Left ventricle myocardium superior (tissue), 1 donor: ENCODE measurements at regions not wholly inside any gene's neighbourhood (a gene's known extent, or its start where the extent isn't known, plus 50 kb on each side); places are given as distances from the start of the nearest gene placed in this dataset.

Source experiments
- ATAC-seq: fragments of 200-7000 bp; cut with Tn5 transposase; one replicate; pipeline ENCODE4 v1.9.1; 2020; ENCODE audit warnings: mild to moderate bottlenecking, moderate library complexity
- DNase-seq: peaks from one replicate; pipeline ENCODE4 v3.0.0-alpha.2; 2020
- intact Hi-C: fragments of 100-400 bp; cut with micrococcal nuclease; formaldehyde crosslinking; loops from one replicate; pipeline ENCODE4 v1.11.0; 2022
- donor health status: DM: no; HTN: yes; CAD: no; lungs with severe emphysema.

- no peak for ATAC-seq
- intact Hi-C loops, result no loop called here
- no peak for DNase-seq
These were observed 747.9 kb downstream of the NXPH1 start for GRCh38 chr7:9181356-9181755.

- intact Hi-C loops, result no loop called here
- ATAC-seq, result no peak
- no peak for DNase-seq
These were observed 753.3 kb downstream of the NXPH1 start for GRCh38 chr7:9186730-9187129.

GRCh38 chr7:9189703-9190102 lies 756.3 kb downstream of the NXPH1 start:
- intact Hi-C loops, result no loop called here
- ATAC-seq (no peak), DNase-seq (peak; percentile 10)

GRCh38 chr7:9192969-9193368 lies 759.6 kb downstream of the NXPH1 start:
- ATAC-seq, result no peak
- intact Hi-C loops, result no loop called here
- no peak for DNase-seq

- ATAC-seq, result no peak
- intact Hi-C loops, result no loop called here
These were observed 767.2 kb downstream of the NXPH1 start for GRCh38 chr7:9200626-9201025.

GRCh38 chr7:9201928-9202327 lies 768.5 kb downstream of the NXPH1 start:
- ATAC-seq (no peak), DNase-seq (no peak)
- intact Hi-C loops, result no loop called here

More at GRCh38 chr7:9200626-9201025, 767.2 kb downstream of the NXPH1 start:
- no peak for DNase-seq

- intact Hi-C loops, result no loop called here
These were observed 771.2 kb downstream of the NXPH1 start for GRCh38 chr7:9204571-9204970.

GRCh38 chr7:9210114-9210513 lies 776.7 kb downstream of the NXPH1 start:
- ATAC-seq (no peak), DNase-seq (no peak)
- intact Hi-C loops, result no loop called here

More at GRCh38 chr7:9204571-9204970, 771.2 kb downstream of the NXPH1 start:
- ATAC-seq, result no peak
- DNase-seq, result no peak

- ATAC-seq (no peak), DNase-seq (no peak)
- intact Hi-C loops, result no loop called here
These were observed 783.8 kb downstream of the NXPH1 start for GRCh38 chr7:9217204-9217603.

- intact Hi-C loops, result no loop called here
- DNase-seq (no peak), ATAC-seq (no peak)
These were observed 793.1 kb downstream of the NXPH1 start for GRCh38 chr7:9226500-9226899.

GRCh38 chr7:9231630-9232121 lies 798.3 kb downstream of the NXPH1 start:
- DNase-seq (no peak), ATAC-seq (no peak)
- intact Hi-C loops, result no loop called here

- DNase-seq (no peak), ATAC-seq (no peak)
- intact Hi-C loops, result no loop called here
These were observed 806.6 kb downstream of the NXPH1 start for GRCh38 chr7:9240001-9240400.

GRCh38 chr7:9241826-9242225 lies 808.4 kb downstream of the NXPH1 start:
- ATAC-seq (no peak), DNase-seq (no peak)
- intact Hi-C loops, result no loop called here

GRCh38 chr7:9242636-9243035 lies 809.2 kb downstream of the NXPH1 start:
- no peak for ATAC-seq
- intact Hi-C loops, result no loop called here
- DNase-seq, result no peak

GRCh38 chr7:9250876-9251275 lies 817.5 kb downstream of the NXPH1 start:
- DNase-seq (no peak), ATAC-seq (no peak)
- intact Hi-C loops, result no loop called here

- intact Hi-C loops, result no loop called here
- no peak for ATAC-seq
- no peak for DNase-seq
These were observed 831.0 kb downstream of the NXPH1 start for GRCh38 chr7:9264395-9264794.

GRCh38 chr7:9280088-9280487 lies 846.7 kb downstream of the NXPH1 start:
- no peak for DNase-seq
- ATAC-seq, result no peak
- intact Hi-C loops, result no loop called here

GRCh38 chr7:9283246-9283645 lies 849.8 kb downstream of the NXPH1 start:
- intact Hi-C loops, result no loop called here
- DNase-seq, result no peak
- ATAC-seq, result no peak

GRCh38 chr7:9302436-9302835 lies 869.0 kb downstream of the NXPH1 start:
- DNase-seq, result no peak
- intact Hi-C loops, result no loop called here
- no peak for ATAC-seq

- DNase-seq (no peak), ATAC-seq (no peak)
- intact Hi-C loops, result no loop called here
These were observed 873.7 kb downstream of the NXPH1 start for GRCh38 chr7:9307131-9307530.

- DNase-seq, result no peak
- no peak for ATAC-seq
- intact Hi-C loops, result no loop called here
These were observed 891.1 kb downstream of the NXPH1 start for GRCh38 chr7:9324513-9324912.

GRCh38 chr7:9328296-9328695 lies 894.9 kb downstream of the NXPH1 start:
- no peak for ATAC-seq
- intact Hi-C loops, result no loop called here

More at GRCh38 chr7:9328296-9328695, 894.9 kb downstream of the NXPH1 start:
- no peak for DNase-seq
